Fibroblast of mammary gland (primary cell): ENCODE measurements at regions not wholly inside any gene's neighbourhood (a gene's known extent, or its start where the extent isn't known, plus 50 kb on each side); places are given as distances from the start of the nearest gene placed in this dataset.
"Not testable (repeated sequence)": the region's sequence is repeated elsewhere in the genome, so short reads cannot be mapped to it uniquely, and the experiment has no call there.

ENCODE experiments used
- DNase-seq: peaks from one replicate; pipeline ENCODE4 v3.0.0-alpha.2; 2010; ENCODE audit warnings: low read depth
- H3K4me3 ChIP-seq: 2 replicates; pipeline ENCODE4 v1.5.1; 2011; ENCODE audit warnings: low read depth, mild to moderate bottlenecking, low read length, moderate library complexity; ENCODE audit not compliant: control insufficient read depth
- TF ChIP-seq, protein P1 (sequence below): conservative IDR thresholded peaks from 2 replicates; pipeline ENCODE4 v1.5.1; 2011; ENCODE audit warnings: low read depth, low read length, inconsistent platforms; ENCODE audit not compliant: control insufficient read depth, insufficient read depth

DNA sequence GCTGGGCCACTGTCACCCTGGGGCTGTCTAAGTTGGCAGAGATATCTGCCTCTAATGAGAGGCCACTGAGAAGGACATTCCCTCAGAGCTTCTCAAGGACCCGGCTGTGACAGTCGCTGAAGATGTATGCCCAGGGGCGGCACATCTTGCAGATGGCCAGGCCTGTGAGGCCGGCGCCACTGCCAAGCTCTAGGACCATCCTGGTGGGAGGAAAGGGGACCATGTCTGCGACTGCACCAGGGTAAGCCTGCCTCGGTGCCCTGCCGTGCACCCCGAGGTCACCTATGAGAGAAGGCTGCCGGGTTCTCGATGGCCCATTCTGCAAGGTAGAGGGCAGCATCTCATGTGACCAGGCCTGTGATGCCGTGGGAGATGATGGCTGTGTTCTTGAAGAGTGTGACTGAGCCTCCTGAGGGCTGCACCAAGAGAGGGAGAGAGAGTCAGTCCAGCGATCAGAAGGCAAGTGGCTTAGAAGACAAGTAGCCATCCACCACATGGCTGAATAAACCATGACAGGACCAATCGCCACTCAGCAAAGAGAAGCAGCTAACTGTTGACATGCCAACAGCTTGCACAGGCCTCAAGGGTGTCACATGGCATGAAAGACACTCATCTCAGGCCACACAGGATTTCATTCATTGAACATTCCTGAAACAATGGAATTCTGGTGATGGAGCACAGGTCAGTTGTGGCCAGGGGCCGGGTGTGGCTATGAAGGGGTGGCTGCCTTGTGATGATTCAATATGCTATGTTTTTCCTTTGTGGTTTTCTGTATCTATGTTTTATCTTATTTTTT, 123.5 kb upstream of the ALDH3B2 start:
- H3K4me3 ChIP-seq, result not testable (repeated sequence)
- DNase-seq, result peak; percentile 31

GRCh38 chr11:67795746-67796145, 121.3 kb upstream of the ALDH3B2 start:
- no peak for DNase-seq
- TF ChIP-seq, protein P1, sequence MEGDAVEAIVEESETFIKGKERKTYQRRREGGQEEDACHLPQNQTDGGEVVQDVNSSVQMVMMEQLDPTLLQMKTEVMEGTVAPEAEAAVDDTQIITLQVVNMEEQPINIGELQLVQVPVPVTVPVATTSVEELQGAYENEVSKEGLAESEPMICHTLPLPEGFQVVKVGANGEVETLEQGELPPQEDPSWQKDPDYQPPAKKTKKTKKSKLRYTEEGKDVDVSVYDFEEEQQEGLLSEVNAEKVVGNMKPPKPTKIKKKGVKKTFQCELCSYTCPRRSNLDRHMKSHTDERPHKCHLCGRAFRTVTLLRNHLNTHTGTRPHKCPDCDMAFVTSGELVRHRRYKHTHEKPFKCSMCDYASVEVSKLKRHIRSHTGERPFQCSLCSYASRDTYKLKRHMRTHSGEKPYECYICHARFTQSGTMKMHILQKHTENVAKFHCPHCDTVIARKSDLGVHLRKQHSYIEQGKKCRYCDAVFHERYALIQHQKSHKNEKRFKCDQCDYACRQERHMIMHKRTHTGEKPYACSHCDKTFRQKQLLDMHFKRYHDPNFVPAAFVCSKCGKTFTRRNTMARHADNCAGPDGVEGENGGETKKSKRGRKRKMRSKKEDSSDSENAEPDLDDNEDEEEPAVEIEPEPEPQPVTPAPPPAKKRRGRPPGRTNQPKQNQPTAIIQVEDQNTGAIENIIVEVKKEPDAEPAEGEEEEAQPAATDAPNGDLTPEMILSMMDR, result no peak
- no peak overlapping the region for H3K4me3 ChIP-seq

- not testable (repeated sequence) for H3K4me3 ChIP-seq, DNase-seq
Observed at GRCh38 chr11:67793750-67794149, 119.3 kb upstream of the ALDH3B2 start.

DNA sequence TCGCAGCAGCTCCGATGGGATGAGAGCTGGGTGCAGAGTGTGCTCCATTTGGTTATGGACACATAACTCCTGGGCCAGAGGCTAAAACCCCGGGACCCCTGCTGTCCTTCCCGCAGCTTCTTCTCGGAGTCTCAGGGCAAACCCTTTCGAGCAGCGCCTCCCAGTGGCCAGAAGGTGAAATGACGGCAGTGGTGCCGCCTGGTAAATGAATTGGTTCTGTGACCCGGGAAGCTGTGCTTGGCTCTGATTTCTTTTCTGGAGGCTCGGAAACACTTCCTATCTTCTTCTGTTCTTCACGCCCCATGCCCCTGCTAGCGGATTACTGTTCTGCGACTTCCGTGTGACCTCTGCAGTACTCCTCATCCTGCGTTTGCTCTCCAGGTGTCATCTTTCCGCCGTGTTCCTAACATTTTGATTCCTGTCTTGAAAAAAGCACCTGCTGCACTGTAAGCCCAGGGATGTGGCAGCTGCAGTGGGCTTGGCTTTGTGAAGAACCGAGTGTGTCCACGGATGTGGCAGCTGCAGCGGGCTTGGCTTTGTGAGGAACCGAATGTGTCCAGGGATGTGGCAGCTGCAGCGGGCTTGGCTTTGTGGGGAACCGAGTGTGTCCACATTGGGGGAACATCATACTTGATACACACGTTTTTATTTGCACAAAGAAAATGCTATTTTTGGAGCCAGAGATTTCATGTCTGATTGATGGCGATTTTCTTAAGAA, 118.0 kb upstream of the ALDH3B2 start:
- TF ChIP-seq, protein P1, result peak; percentile 29
- not testable (repeated sequence) for DNase-seq, H3K4me3 ChIP-seq

- DNase-seq, result peak; percentile 50
Observed at GRCh38 chr11:67791598-67792170, 117.3 kb upstream of the ALDH3B2 start.

GRCh38 chr11:67788341-67788695, 113.9 kb upstream of the ALDH3B2 start:
- not testable (repeated sequence) for H3K4me3 ChIP-seq, DNase-seq

More at GRCh38 chr11:67791598-67792170, 117.3 kb upstream of the ALDH3B2 start:
- H3K4me3 ChIP-seq, result not testable (repeated sequence)

- not testable (repeated sequence) for H3K4me3 ChIP-seq, DNase-seq
Observed at GRCh38 chr11:67787681-67788340, 113.4 kb upstream of the ALDH3B2 start.

GRCh38 chr11:67781967-67782366, 107.5 kb upstream of the ALDH3B2 start:
- not testable (repeated sequence) for DNase-seq, H3K4me3 ChIP-seq

- H3K4me3 ChIP-seq, DNase-seq: not testable (repeated sequence)
Observed at GRCh38 chr11:67781506-67781905, 107.1 kb upstream of the ALDH3B2 start.

DNA sequence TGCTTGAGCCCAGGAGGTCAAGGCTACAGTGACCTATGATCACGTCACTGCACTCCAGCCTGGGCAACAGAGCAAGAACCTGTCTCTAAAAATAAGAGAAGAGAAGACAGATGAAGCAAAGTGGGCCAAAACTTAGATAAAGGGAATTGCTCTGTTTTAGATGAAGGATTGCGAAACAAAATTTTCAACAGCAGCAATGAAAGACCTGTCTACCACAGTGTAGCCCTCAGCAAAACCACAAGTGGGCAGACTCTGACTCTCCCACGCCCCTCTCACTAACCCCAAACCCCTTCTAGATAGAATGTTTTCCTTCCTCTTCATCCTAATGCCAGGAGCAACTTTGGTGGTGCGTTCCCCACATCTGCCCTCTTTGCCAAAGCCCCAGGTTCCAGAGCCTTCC, 105.6 kb upstream of the ALDH3B2 start:
- TF ChIP-seq, protein P1, result no peak
- DNase-seq, result no peak
- no peak overlapping the region for H3K4me3 ChIP-seq

DNA sequence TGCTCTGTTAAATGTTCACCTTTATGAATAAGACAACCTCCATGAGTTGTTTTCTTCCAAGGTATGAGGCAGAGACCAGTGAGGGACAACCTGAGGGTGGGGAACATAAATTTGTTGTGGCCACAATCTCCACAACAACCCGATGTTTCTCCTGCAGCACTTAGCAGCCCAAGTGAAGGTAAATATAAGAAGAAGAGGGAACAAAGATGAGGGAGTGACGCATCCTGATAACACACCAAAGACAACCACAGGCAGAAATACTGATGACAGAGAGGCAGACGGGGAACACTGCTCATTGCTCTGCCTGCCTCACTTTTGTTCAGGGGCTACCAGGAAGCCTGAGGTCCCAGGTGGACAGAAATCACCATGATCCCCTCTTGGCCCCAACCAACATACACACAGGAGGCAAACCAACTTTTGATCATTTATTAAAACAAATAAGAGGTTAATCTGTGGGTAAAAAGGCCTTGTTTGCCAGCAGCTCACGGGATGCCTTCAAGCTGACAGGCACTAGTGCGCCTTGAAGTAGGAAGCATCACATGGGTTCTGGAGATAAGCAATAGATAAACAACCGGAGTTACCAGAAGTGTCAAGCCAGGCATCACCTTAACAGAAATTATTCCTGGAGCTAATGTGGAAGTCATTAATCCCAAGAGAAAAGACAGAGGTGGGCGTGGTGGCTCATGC, 104.9 kb upstream of the ALDH3B2 start:
- DNase-seq, H3K4me3 ChIP-seq: not testable (repeated sequence)
